ENCODE measurements at regions not wholly inside any gene's neighbourhood (a gene's known extent, or its start where the extent isn't known, plus 50 kb on each side); places are given as distances from the start of the nearest gene placed in this dataset.

DNA sequence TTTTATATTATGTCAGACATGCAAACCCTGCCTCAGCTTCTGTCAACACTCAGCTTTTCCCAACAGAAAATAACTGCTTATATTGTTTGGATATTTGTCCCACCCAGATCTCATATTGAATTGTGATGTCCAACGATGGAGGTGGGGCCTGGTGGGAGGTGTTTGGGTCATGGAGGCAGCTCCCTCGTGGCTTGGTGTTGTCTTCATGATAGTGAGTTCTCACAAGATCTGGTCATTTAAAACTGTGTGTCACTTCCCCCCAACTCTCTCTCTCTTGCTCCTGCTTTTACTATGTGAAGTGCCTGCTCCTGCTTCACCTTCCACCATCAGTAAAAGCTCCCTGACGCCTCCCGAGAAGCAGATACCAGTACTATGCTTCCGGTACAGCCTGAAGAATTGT, 85.8 kb upstream of the KCNMA1 start:
- no peak for TF ChIP-seq POLR2AphosphoS5 (IDR thresholded peaks at IDR 0.05; ENCODE audit: low read depth, low read length)
- TF ChIP-seq, protein P1, sequence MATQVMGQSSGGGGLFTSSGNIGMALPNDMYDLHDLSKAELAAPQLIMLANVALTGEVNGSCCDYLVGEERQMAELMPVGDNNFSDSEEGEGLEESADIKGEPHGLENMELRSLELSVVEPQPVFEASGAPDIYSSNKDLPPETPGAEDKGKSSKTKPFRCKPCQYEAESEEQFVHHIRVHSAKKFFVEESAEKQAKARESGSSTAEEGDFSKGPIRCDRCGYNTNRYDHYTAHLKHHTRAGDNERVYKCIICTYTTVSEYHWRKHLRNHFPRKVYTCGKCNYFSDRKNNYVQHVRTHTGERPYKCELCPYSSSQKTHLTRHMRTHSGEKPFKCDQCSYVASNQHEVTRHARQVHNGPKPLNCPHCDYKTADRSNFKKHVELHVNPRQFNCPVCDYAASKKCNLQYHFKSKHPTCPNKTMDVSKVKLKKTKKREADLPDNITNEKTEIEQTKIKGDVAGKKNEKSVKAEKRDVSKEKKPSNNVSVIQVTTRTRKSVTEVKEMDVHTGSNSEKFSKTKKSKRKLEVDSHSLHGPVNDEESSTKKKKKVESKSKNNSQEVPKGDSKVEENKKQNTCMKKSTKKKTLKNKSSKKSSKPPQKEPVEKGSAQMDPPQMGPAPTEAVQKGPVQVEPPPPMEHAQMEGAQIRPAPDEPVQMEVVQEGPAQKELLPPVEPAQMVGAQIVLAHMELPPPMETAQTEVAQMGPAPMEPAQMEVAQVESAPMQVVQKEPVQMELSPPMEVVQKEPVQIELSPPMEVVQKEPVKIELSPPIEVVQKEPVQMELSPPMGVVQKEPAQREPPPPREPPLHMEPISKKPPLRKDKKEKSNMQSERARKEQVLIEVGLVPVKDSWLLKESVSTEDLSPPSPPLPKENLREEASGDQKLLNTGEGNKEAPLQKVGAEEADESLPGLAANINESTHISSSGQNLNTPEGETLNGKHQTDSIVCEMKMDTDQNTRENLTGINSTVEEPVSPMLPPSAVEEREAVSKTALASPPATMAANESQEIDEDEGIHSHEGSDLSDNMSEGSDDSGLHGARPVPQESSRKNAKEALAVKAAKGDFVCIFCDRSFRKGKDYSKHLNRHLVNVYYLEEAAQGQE (IDR thresholded peaks at IDR 0.05; ENCODE audit: insufficient read depth in 1 of 2, low read depth in 2 of 2, low read length in 2 of 2), result no peak
